ENCODE measurements at regions not wholly inside any gene's neighbourhood (a gene's known extent, or its start where the extent isn't known, plus 50 kb on each side); places are given as distances from the start of the nearest gene placed in this dataset.
A peak's percentile ranks its signal among the peaks of the same experiment; 100 is the strongest.

DNA sequence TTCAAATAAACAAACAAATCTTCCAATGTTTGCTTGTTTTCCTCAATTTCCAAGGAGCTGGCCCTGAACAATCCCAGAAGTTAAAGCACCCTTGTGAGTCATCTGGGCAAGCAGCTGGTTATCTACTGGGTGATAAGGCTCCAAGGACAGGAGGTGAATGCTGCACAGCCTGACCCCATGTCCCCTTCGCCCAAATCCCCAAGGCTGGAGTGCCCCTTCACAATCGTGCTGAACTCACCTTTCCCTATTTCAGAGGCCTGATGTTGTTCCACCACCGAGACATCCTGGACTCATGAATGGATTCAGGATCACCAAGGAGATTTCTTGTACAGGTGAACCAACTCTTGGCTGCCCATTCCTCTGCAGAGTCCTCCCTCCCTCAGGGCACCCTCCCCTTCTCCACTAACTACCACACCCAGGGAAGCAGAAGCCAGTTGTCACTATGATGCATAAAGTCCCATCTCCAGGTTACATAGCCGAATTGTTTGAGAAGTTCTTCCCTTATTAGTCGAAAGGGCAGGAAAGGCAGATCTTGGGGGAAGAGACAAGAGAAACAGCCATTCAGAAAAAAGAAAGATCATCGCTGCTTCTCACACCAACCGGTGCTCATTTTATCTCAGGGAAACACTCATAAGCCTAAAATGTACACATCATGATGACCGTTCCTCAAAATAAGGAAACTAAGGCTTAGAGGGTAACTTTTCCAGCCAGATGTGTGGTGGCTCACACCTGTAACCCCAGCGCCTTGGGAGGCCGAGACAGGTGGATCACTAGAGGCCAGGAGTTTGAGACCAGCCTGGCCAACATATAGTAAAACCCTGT lies 138.8 kb upstream of the RREB1 start (continued):
- TF ChIP-seq, protein P1, sequence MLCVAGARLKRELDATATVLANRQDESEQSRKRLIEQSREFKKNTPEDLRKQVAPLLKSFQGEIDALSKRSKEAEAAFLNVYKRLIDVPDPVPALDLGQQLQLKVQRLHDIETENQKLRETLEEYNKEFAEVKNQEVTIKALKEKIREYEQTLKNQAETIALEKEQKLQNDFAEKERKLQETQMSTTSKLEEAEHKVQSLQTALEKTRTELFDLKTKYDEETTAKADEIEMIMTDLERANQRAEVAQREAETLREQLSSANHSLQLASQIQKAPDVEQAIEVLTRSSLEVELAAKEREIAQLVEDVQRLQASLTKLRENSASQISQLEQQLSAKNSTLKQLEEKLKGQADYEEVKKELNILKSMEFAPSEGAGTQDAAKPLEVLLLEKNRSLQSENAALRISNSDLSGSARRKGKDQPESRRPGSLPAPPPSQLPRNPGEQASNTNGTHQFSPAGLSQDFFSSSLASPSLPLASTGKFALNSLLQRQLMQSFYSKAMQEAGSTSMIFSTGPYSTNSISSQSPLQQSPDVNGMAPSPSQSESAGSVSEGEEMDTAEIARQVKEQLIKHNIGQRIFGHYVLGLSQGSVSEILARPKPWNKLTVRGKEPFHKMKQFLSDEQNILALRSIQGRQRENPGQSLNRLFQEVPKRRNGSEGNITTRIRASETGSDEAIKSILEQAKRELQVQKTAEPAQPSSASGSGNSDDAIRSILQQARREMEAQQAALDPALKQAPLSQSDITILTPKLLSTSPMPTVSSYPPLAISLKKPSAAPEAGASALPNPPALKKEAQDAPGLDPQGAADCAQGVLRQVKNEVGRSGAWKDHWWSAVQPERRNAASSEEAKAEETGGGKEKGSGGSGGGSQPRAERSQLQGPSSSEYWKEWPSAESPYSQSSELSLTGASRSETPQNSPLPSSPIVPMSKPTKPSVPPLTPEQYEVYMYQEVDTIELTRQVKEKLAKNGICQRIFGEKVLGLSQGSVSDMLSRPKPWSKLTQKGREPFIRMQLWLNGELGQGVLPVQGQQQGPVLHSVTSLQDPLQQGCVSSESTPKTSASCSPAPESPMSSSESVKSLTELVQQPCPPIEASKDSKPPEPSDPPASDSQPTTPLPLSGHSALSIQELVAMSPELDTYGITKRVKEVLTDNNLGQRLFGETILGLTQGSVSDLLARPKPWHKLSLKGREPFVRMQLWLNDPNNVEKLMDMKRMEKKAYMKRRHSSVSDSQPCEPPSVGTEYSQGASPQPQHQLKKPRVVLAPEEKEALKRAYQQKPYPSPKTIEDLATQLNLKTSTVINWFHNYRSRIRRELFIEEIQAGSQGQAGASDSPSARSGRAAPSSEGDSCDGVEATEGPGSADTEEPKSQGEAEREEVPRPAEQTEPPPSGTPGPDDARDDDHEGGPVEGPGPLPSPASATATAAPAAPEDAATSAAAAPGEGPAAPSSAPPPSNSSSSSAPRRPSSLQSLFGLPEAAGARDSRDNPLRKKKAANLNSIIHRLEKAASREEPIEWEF (CRISPR knock-in tag; IDR thresholded peaks at IDR 0.05): no peak
- TF ChIP-seq TAF9B (IDR thresholded peaks at IDR 0.05; ENCODE audit: partially characterized antibody) (no peak), NFE2 (IDR thresholded peaks at IDR 0.05; ENCODE audit: low read depth) (peak; percentile 9; the same call in 1 of the 2 replicates), SOX6 (IDR thresholded peaks at IDR 0.05) (peak; percentile 72), POLR2AphosphoS5 (IDR thresholded peaks at IDR 0.05; ENCODE audit: control insufficient read depth, insufficient read depth, low read depth, low read length) (peak; percentile 76), SRSF3 (IDR thresholded peaks at IDR 0.05; ENCODE audit: insufficient read depth, low read length) (no peak), PCBP1 (IDR thresholded peaks at IDR 0.05; ENCODE audit: low read depth, low read length, poor library complexity, severe bottlenecking) (no peak)
- TF ChIP-seq, protein P2, sequence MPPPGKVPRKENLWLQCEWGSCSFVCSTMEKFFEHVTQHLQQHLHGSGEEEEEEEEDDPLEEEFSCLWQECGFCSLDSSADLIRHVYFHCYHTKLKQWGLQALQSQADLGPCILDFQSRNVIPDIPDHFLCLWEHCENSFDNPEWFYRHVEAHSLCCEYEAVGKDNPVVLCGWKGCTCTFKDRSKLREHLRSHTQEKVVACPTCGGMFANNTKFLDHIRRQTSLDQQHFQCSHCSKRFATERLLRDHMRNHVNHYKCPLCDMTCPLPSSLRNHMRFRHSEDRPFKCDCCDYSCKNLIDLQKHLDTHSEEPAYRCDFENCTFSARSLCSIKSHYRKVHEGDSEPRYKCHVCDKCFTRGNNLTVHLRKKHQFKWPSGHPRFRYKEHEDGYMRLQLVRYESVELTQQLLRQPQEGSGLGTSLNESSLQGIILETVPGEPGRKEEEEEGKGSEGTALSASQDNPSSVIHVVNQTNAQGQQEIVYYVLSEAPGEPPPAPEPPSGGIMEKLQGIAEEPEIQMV (tag; conservative IDR thresholded peaks at IDR 0.05; ENCODE audit: low read depth): peak; percentile 28; the same call in 1 of the 2 replicates
- TF ChIP-seq, protein P3, sequence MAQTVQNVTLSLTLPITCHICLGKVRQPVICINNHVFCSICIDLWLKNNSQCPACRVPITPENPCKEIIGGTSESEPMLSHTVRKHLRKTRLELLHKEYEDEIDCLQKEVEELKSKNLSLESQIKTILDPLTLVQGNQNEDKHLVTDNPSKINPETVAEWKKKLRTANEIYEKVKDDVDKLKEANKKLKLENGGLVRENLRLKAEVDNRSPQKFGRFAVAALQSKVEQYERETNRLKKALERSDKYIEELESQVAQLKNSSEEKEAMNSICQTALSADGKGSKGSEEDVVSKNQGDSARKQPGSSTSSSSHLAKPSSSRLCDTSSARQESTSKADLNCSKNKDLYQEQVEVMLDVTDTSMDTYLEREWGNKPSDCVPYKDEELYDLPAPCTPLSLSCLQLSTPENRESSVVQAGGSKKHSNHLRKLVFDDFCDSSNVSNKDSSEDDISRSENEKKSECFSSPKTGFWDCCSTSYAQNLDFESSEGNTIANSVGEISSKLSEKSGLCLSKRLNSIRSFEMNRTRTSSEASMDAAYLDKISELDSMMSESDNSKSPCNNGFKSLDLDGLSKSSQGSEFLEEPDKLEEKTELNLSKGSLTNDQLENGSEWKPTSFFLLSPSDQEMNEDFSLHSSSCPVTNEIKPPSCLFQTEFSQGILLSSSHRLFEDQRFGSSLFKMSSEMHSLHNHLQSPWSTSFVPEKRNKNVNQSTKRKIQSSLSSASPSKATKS (CRISPR knock-in tag; IDR thresholded peaks at IDR 0.05): no peak
- TF ChIP-seq, protein P4, sequence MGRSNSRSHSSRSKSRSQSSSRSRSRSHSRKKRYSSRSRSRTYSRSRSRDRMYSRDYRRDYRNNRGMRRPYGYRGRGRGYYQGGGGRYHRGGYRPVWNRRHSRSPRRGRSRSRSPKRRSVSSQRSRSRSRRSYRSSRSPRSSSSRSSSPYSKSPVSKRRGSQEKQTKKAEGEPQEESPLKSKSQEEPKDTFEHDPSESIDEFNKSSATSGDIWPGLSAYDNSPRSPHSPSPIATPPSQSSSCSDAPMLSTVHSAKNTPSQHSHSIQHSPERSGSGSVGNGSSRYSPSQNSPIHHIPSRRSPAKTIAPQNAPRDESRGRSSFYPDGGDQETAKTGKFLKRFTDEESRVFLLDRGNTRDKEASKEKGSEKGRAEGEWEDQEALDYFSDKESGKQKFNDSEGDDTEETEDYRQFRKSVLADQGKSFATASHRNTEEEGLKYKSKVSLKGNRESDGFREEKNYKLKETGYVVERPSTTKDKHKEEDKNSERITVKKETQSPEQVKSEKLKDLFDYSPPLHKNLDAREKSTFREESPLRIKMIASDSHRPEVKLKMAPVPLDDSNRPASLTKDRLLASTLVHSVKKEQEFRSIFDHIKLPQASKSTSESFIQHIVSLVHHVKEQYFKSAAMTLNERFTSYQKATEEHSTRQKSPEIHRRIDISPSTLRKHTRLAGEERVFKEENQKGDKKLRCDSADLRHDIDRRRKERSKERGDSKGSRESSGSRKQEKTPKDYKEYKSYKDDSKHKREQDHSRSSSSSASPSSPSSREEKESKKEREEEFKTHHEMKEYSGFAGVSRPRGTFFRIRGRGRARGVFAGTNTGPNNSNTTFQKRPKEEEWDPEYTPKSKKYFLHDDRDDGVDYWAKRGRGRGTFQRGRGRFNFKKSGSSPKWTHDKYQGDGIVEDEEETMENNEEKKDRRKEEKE (IDR thresholded peaks at IDR 0.05; ENCODE audit: borderline replicate concordance in 1 of 2, control insufficient read depth in 1 of 2, low read depth in 2 of 2, low read length in 1 of 2): no peak

Data from K562 (cell line).